Suppressor macrophage treated with lipopolysaccharide for 4 hours (primary cell): ENCODE measurements at regions not wholly inside any gene's neighbourhood (a gene's known extent, or its start where the extent isn't known, plus 50 kb on each side); places are given as distances from the start of the nearest gene placed in this dataset.
"Not testable (repeated sequence)": the region's sequence is repeated elsewhere in the genome, so short reads cannot be mapped to it uniquely, and the experiment has no call there.

ENCODE experiments used
- DNase-seq: peaks from one replicate; pipeline ENCODE4 v3.0.0-alpha.2; 2020

- DNase-seq: not testable (repeated sequence)
These were observed 116.2 kb downstream of the ADRA2C start for GRCh38 chr4:3882316-3882885.

DNA sequence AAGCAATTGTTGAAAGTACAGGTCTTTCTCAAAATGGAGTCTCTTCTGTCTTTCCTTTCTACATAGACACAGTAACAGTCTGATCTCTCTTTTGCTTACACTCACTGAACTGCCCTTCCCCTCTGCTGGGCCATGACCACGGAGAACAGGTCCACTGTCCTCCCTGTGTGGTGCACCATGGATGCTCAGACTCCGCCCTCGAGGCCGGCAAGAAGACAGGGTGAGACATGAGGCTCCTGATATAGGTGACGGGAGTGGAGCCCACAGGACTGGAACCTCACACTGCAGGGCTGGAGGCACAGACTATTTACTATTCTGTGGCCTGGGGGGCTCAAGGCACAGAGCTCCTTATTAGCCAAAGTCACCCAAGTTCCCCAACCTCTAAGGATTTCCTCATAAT is 118.1 kb downstream of the ADRA2C start:
- DNase-seq: not testable (repeated sequence)

GRCh38 chr4:3893590-3893989 is 127.4 kb downstream of the ADRA2C start:
- DNase-seq: not testable (repeated sequence)

GRCh38 chr4:3894086-3894959 is 128.1 kb downstream of the ADRA2C start:
- not testable (repeated sequence) for DNase-seq

DNA sequence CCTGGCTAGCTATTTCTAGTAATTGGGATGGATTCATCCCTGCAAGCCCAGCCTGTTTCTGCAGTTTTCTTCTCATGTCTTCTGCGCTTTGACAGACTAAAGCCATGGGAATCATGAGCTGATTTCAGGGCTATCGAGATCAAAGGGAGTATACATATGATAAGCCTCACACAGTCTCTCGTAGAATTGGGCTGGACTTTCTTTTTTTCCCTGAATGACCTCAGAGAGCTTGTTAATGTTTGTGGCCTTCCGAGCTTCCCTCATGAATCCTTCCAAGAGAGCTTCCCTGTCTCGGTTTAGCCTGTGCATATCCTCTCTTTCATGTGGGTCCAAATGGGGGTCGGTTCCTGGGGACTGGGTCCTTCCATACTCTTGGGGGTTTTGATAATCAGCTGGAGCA is 130.3 kb downstream of the ADRA2C start:
- DNase-seq: no peak

DNA sequence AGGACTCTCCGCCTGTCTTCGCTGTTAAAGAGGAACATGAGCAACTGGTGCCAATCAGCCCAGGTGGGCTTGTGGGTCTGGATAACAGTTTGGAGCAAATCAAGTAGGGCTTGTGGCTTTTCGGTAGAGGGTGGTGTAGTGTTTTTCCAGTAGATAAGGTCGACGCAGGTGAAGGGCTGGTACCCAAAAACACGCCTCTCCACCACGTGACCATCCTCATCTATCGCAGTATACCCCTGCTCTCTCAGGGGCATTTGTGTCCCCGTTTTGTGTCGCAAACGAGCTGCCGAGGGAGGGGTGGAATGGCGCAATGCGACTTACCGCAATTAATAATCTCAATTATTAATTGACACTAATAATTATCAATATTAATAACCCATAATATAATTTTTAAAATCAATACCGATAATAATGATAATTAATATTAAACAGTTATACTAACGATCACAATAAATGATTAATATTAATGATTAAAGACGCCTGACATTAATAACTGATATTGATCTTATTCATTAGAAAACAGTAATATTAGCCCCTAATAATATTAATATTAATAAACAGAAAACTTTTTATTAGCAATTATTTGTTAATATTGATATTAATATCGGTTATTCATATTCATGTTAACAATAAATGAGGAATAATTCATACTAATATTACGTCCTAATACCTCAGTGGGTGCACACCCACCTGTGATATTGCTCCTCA is 130.8 kb downstream of the ADRA2C start:
- DNase-seq: not testable (repeated sequence)

- DNase-seq: no peak
These were observed 131.9 kb downstream of the ADRA2C start for GRCh38 chr4:3898098-3898497.

GRCh38 chr4:3898928-3899327 is 132.7 kb downstream of the ADRA2C start:
- DNase-seq: not testable (repeated sequence)

GRCh38 chr4:3904264-3904955 is 138.2 kb downstream of the ADRA2C start:
- not testable (repeated sequence) for DNase-seq

- not testable (repeated sequence) for DNase-seq
These were observed 143.4 kb downstream of the ADRA2C start for GRCh38 chr4:3909616-3910015.

- not testable (repeated sequence) for DNase-seq
These were observed 144.2 kb downstream of the ADRA2C start for GRCh38 chr4:3910161-3910950.

DNA sequence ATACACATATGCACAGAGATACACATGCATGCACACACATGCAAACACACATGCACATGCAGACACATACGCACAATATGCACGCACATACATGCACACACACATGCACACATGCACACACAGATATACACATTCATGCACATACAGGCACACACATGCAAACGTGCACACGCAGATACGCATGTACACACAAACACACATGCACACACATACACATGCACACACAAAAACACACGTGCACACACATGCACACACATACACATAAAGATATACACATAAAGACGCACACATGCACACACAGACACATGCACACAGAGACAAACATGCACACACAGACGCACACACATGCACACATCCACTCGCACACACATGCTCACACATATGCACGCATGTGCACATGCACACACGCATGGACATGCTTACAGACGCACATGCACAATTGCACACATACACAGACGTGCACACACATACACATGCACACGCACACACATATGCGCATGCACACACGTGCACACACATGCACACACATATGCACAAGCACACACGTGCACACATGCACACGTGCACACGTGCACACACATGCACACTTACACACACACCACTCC is 145.2 kb downstream of the ADRA2C start:
- DNase-seq: no peak

DNA sequence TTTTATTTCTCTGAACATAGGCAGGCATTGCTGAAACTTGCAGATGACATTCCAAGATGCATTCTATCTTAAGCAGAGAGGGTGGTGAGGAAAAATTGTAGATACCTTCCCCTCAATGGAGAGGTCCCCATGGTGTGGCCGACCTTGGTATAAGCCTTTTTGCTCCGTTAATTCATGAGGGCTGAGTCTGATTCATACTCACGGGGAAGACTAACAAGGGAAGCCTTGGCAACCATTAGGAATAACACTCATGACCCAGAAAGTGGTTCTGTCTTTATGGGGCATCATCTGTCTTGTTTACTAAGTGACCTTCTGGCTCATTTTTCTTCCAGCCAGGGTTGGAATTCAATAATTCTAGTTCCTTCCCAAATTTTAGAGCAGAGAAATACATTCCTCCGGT is 148.3 kb downstream of the ADRA2C start:
- DNase-seq: not testable (repeated sequence)

DNA sequence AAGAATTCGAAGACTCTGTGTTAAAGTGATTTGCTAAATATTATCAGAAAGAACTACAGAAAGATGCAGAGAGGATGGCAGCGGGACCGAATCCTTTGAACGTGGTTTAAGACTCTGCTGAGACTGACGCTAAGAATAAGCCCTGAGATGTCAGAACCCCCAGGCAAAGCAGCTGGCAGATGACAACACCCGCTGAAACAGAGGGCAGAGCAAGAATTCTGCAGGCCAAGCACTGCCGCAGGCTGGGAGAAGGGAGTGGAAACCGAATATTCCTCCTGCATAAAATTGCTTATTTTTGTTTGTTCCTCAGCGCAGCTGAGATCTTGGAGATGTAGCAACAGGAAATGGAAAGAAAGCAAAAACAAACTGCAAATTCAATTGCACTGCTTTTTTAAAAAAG is 153.3 kb downstream of the ADRA2C start:
- DNase-seq: not testable (repeated sequence)

DNA sequence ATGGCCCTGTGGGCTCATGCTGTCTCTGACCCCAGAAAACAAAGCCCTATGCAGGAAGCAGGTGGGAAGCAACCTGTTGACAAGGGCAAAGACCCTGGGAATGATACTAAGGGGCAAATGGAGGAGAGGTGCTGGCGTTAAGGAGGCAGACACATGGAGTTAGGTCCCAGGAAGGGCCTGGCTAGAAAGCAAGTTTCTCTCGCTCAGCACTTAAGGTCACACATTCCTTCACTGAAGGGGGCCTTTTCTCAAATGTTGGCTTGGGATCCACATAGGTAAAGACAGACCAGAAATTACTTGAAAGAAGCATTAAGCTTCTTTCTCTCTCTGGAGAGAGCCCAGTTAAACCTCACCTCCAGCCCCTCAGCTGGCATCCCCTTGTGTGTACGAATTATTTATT is 155.7 kb downstream of the ADRA2C start:
- not testable (repeated sequence) for DNase-seq

DNA sequence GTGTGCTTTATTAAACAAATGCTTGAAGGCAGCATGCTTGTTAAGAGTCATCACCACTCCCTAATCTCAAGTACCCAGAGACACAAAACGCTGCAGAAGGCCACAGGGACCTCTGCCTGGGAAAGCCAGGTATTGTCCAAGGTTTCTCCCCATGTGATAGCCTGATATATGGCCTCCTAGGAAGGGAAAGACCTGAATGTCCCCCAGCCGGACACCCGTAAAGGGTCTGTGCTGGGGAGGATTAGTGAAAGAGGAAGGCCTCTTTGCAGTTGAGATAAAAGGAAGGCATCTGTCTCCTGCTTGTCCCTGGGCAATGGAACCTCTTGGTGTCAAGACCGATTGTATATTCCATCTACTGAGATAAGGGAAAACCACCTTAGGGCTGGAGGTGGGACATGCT is 159.7 kb downstream of the ADRA2C start:
- DNase-seq: not testable (repeated sequence)

DNA sequence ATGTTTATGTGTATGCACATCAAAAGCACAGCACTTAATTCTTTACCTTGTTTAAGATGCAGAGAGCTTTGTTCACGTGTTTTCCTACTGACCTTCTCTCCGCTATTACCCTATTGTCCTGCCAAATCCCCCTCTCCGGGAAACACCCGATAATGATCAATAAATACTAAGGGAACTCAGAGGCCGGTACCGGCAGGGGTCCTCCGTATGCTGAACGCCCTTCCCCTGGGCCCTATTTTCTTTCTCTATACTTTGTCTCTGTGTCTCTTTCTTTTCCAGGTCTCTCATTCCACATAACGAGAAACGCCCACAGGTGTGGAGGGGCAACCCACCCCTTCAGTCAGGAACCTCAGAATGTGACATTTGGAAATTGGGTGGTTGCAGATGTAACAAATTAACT is 160.1 kb downstream of the ADRA2C start:
- DNase-seq: not testable (repeated sequence)

- DNase-seq: not testable (repeated sequence)
These were observed 161.0 kb downstream of the ADRA2C start for GRCh38 chr4:3926969-3927755.

DNA sequence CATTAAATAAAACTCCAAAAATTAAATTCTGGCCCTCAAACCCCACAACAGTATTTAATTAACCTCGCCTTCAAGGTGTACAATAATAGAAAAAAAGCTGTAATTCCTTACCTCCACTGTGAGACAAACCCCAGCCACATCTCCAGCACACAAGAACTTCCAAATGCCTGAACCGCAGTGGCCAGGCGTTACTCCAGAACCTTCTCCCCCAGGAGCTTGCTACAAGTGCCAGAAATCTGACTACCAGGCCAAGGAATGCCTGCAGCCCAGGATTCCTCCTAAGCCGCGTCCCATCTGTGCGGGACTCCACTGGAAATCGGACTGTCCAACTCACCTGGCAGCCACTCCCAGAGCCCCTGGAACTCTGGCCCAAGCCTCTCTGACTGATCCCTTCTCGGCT is 163.2 kb downstream of the ADRA2C start:
- not testable (repeated sequence) for DNase-seq

GRCh38 chr4:3932734-3933133 is 166.5 kb downstream of the ADRA2C start:
- not testable (repeated sequence) for DNase-seq

GRCh38 chr4:3935406-3935805 is 169.2 kb downstream of the ADRA2C start:
- DNase-seq: not testable (repeated sequence)
